HG03066 (cell line): ENCODE measurements at regions not wholly inside any gene's neighbourhood (a gene's known extent, or its start where the extent isn't known, plus 50 kb on each side); places are given as distances from the start of the nearest gene placed in this dataset.

Experiments used
- ATAC-seq: cut with Tn5 transposase; IDR thresholded peaks from one replicate; pipeline ENCODE4 v1.9.1; 2021; ENCODE audit warnings: low read depth; ENCODE audit not compliant: unreplicated experiment

GRCh38 chr1:234697741-234698140 is 87.8 kb upstream of the IRF2BP2 start:
- ATAC-seq, result no peak

- ATAC-seq, result no peak
These were observed 87.0 kb upstream of the IRF2BP2 start for GRCh38 chr1:234697015-234697414.

- peak; percentile 49 for ATAC-seq
These were observed 86.2 kb upstream of the IRF2BP2 start for GRCh38 chr1:234696148-234696576.

GRCh38 chr1:234694661-234695060 is 84.7 kb upstream of the IRF2BP2 start:
- ATAC-seq, result no peak

GRCh38 chr1:234692966-234693580 is 83.1 kb upstream of the IRF2BP2 start:
- no peak for ATAC-seq

GRCh38 chr1:234691567-234691966 is 81.6 kb upstream of the IRF2BP2 start:
- no peak for ATAC-seq

GRCh38 chr1:234690872-234691271 is 80.9 kb upstream of the IRF2BP2 start:
- ATAC-seq, result no peak

GRCh38 chr1:234689236-234689635 is 79.3 kb upstream of the IRF2BP2 start:
- no peak for ATAC-seq

GRCh38 chr1:234687011-234687410 is 77.0 kb upstream of the IRF2BP2 start:
- ATAC-seq, result no peak

GRCh38 chr1:234686035-234686434 is 76.1 kb upstream of the IRF2BP2 start:
- ATAC-seq, result no peak

GRCh38 chr1:234684856-234685255 is 74.9 kb upstream of the IRF2BP2 start:
- no peak for ATAC-seq

- ATAC-seq, result no peak
These were observed 74.1 kb upstream of the IRF2BP2 start for GRCh38 chr1:234683861-234684632.

- no peak for ATAC-seq
These were observed 73.3 kb upstream of the IRF2BP2 start for GRCh38 chr1:234683127-234683860.

- no peak for ATAC-seq
These were observed 72.0 kb upstream of the IRF2BP2 start for GRCh38 chr1:234681990-234682389.

- ATAC-seq, result no peak
These were observed 71.1 kb upstream of the IRF2BP2 start for GRCh38 chr1:234681065-234681464.

GRCh38 chr1:234680331-234680904 is 70.4 kb upstream of the IRF2BP2 start:
- no peak for ATAC-seq

GRCh38 chr1:234676103-234676594 is 66.2 kb upstream of the IRF2BP2 start:
- ATAC-seq, result peak; percentile 88

GRCh38 chr1:234675572-234675971 is 65.6 kb upstream of the IRF2BP2 start:
- no peak for ATAC-seq

- no peak for ATAC-seq
These were observed 65.0 kb upstream of the IRF2BP2 start for GRCh38 chr1:234675006-234675405.

GRCh38 chr1:234674218-234674815 is 64.3 kb upstream of the IRF2BP2 start:
- no peak for ATAC-seq
